Stimulated activated CD4-positive, alpha-beta T cell treated with anti-CD3 and anti-CD28 coated beads, Interleukin-12 subunit alpha, Interleukin-12 subunit beta, amount 100 ng/mL, for 24 hours (primary cell): ENCODE measurements at regions not wholly inside any gene's neighbourhood (a gene's known extent, or its start where the extent isn't known, plus 50 kb on each side); places are given as distances from the start of the nearest gene placed in this dataset.

Experiments used
- DNase-seq, 2 experiments: peaks; one replicate each; pipeline ENCODE4 v3.0.0-alpha.2; 2020; ENCODE audit warnings: low read depth in 2 of 2

DNA sequence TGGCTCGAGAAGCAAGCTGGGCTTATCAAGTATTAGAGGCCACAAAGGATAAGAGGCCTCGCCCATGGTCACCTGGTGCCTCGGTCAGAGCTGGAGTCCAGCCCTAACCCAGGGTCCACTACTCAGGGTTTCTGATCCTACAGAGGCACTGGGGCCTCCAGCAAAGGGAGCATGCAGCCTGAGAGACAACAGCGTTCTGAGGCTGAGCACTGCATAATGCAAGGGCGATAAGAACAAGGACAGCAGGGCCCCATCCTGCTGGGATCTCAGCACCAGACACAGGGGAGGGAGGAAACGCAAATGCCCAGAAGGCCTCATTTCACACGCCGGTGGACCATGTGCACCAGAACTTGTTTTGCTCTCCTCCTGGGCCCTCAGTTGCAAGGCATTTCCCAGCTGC lies 63.0 kb downstream of the C5orf15 start:
- DNase-seq: no peak

DNA sequence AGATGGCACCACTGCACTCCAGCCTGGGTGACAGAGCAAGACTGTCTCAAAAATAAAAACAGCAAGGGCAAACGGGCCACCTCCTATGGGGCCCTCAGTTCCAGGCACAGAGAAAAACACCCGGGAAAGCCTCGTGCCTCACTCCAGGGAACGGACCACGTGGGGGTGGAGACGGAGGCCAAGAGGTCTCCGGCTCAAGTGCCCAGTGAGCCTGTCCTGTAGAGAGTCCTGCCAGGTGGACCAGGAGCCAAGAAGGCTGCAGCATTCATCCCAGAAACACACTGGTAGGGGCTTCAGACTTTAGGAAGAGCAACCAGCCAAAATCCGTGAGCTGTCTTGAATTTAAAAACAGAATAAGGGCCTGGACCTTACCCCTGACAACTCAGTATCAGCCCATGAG lies 63.8 kb downstream of the C5orf15 start:
- no peak for DNase-seq

DNA sequence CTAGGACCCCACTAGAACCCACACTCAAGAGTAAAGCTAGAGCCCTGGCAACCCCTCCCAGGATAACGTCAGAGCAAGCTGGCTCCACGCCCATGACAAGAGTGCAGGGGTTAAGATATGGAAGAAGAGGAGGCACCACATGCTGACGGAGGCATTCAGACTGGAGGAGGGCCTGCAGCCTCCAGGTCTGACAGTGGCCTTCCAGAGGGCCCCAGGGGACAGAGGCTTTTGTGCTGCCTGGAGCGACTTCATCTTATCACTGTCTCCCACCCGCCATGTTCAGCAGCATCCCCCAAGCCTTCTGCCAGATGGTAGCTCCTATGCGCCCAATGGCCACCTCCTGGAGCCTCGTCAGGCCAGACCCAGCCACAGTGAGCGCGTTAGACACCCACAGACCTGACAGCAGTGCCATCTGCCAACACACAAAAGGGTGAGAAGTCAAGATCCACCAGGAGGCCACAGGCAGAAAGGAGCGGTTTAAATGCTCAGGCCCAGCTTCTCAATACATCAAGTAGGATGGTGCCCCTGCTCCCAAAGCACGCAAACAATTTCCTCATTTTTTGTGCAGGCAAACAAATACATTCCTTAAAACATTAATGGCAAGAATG lies 65.8 kb downstream of the C5orf15 start:
- no peak for DNase-seq

DNA sequence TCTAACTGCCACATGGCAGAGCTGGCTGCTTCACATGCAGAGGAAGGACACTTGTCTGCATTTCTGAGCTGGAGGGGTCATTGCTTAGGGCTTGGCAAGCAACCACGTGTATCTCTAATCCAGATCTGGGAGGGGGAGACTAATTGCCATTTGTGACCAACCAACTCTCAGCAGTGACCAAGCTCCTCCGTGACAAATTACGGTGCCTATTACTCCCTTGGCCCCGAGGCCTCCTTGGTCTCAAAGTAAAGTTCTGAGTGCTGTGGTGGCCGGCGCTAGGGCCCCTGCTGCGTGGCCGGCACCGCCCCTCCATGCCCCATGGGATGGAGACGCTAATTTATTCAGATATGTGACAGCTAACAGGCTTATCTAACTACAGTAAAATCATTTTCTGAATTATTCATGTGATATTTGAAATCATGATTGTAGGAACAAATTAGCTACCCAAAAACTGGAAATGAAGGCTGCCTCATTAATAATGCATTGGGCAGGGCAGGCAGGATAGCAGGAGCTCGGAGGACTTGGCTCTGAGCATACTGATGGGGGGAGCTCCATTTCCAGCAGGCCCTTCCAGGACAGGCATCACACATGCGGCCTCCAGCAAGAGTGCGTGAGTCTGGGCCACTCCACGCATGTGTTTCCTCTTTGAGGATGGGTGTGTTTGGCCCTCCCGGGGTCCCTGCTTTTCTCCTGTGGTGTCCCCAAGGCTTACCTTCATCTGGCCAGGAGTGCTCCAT lies 67.7 kb downstream of the C5orf15 start:
- DNase-seq: no peak

DNA sequence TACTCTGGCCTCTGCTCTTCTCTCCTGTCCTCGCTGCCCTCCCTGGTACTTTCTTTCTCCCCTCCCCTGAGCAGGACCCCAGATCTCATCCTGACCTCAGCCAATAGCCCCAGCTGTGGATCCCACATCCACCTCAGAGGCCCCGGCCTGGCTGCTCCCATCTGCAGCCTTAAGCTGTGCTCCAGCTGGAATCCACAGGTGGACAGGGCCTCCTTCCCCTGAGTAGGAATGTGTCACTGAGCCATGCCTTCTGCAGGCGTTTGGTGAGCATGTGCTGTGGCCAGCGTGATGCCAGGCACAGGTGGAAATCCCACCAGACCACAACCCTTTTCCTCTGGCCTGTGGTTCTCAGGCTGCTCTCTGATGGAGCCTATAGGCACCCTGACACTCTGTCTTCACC lies 68.9 kb downstream of the C5orf15 start:
- DNase-seq: no peak

DNA sequence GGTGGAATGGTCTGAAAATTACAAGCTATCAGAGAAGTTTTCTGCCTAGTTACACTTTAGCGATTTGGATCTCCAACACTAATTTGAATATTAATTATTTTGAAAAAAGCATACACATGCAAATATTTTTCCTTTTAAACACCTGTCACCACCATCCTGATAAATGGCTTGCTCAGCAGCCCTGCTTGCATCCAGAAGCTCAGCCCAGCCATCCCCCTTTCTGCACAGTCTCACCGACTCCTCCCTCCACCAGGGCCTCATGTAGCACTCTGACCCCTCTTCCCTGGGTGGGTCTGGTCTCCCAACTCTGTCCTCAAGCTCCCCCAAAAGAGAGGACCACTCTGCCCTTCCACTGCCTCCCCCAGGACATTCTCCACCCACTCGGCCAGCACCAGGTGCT lies 70.0 kb downstream of the C5orf15 start:
- no peak for DNase-seq

DNA sequence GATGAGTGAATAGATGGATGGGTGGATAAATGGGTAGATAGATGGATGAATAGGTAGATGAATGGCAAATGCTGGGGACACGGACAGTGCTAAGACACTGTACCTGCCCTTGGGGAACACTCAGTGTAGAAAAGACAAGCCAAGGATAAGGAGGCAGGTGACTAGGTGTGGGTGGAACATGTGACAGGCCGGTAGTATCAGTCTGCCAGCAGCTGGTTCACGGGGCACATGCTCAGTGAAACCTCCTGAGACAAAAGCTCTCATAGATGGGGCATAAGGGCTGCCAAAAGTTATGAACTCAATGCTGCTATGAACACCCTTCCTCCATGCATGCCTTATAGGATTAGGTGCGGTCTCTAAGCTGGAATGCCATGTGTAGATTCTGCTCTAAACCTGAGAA lies 71.0 kb downstream of the C5orf15 start:
- no peak for DNase-seq

DNA sequence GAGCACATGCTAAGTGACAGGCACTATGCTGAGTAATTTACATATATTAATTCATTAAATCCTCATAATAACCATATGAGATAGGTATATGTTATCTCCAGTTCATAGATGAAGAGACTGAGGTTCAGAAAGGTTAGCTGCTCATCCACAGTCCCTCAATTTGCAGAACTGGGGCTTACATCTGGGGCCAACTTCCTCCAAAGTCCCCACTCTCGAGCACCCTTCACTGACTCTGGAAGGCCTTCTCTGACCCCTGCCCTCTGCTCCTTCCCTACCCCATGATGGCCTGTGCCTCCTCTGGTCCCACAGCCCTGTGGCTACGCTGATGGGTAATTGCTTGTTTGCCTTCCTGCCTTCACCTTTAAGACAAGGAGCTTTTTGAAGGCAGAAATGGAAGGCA lies 71.6 kb downstream of the C5orf15 start:
- DNase-seq: no peak

DNA sequence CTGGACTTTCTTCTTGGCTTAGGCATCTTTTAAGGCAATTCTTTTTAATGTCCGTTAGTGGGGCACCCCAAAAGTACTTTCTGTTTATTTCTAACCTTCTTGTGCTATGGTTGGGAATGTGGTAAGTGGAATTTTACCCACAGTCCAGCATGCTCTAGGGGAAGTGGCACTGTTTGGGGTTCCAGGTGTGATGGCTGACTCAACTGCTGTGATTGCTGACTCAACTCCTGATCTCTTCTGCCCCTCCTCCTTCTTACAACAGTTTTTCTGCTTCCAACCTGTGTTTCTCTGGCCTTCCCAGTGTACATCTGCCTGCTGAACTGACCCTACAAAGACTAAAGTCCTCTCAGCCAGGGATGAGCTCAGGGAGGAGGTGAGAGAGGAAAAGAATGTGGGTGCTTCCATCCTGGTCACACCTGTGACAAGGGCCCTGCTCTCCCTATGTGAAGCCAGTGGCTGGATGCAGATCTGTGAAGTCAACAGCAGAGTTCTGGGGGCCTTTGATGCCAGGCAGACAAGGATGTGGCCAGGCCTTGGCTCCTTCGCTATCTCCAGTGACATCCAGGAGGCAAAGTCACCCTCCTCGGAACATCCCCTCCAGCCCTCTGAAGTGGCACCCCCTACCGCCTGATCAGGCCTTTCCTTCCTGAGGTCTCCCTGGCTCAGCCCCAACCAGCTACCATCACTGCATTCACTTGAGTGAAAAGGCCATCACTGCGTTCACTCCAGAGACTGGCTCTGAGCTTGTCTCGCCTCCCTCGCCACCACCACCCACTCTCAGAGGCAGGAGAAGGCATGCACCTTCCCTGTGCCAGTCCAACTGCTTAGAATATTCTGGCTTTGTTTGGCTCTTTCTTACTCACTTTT lies 72.2 kb downstream of the C5orf15 start:
- DNase-seq: no peak

DNA sequence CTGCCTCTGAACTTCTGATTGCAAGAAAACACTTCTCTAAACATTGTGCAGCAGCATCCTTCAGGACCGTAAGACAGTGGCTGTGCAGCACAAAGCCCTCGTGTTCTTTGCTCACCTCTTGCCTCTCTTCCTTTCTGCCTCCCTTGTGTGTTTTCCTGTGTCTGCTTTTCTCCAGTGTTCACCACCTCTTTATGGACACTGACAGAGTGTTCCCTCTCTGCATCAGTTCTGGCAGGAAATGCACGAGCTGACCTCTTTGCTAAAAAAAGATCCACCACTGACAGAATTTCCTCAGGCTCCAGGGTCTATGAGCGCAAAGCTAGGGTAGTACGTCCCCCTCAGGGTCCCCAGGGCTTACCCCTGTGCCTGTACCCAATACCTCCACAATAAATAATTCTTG lies 74.3 kb downstream of the C5orf15 start:
- DNase-seq: no peak

DNA sequence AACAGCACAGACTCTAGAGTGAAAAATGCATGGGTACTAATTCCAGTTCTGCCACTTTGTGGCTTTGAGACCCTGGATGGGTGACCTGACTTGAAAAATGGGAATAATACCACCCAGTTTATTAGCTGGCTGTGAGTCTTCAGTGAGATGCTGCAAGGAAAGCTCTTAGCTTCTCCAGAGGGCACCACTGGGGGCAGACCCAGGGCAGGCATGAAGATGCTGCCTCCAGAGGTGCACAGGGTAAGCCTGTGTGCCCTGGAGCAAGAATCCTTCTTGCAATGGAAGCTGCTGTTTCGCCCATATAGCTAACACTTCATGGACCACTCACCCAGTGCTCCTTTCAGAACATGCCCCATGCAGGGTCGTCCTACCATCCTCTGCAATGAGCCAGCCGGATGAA lies 75.7 kb downstream of the C5orf15 start:
- DNase-seq: no peak

DNA sequence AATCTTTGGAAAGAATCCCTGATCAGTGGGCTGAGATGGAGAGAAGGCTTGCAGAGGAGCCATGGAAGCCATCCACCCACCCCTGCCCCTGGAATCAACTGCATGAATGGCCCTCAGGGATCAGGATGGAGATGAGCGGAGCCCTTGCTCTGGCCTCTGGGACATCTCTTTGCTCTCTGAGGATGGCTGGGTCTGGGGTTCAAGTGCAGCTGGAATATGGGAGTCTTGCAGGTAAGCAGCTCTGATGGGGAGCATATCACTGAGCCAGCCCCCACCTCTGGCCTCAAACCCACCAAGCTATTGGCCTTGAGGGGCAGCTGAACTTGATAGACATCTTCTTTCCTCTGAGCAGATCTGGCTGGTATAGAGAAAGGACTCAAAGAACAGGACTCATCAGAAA lies 76.1 kb downstream of the C5orf15 start:
- no peak for DNase-seq

DNA sequence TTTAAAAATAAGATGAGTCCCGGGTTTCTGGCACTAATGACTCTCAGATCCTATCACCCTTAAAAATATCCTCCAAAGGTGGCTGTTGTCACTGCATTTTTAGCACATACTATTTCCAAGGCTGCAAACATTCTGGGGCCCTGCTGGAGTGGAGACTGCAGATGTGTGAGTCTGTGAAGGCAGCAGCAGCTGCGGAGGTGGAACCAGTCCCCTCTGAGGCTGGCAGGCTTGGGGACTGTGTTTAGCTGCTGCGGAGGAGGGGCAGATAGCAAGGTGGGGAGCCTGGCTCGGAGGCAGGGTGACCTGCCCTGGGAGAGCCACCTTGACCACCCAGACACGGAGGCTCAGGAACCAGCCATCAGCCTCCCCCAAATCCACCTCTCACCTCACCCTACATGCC lies 77.0 kb downstream of the C5orf15 start:
- DNase-seq: no peak

DNA sequence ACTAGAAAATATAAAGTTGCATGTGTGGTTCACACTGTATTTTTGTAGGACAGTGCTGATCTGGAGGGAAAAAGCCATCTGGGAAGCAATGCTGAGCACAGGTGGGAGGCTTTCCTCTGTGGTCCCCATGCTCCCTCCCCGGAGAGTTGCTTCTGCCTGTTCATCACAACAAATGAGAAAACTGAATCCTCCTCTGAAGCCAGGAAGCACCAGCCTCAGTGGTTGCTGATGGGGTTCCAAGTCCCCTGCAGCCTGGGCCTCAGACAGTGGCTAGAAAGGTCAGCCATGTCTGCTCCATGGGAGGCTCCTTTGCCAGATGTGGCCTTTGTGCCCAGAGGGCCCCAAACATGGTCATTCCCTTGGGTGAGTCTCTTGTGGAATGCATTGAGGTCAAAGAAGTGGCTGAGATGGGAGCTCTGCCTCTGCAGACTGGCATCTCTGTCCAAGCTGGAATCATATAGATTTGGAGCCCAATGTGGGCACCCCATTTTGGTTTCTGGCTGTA lies 77.6 kb downstream of the C5orf15 start:
- no peak for DNase-seq

DNA sequence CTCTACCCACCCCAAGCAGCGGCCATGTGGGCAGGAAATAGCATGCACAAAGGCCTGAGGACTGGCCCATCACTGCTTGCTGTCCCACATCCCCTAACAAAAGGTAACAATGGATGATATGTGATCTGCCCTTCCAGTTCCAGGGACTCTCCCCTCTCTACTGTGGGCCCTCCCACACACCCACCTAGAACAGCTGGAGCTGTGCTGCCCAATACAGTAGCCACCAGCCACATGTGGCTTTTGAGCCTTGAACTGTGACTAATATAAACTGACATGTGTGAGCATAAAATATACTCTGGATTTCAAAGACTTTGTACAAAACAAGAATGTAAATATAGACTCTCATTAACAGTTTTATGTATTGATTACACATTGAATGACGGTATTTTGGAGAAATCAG lies 78.1 kb downstream of the C5orf15 start:
- DNase-seq: no peak

DNA sequence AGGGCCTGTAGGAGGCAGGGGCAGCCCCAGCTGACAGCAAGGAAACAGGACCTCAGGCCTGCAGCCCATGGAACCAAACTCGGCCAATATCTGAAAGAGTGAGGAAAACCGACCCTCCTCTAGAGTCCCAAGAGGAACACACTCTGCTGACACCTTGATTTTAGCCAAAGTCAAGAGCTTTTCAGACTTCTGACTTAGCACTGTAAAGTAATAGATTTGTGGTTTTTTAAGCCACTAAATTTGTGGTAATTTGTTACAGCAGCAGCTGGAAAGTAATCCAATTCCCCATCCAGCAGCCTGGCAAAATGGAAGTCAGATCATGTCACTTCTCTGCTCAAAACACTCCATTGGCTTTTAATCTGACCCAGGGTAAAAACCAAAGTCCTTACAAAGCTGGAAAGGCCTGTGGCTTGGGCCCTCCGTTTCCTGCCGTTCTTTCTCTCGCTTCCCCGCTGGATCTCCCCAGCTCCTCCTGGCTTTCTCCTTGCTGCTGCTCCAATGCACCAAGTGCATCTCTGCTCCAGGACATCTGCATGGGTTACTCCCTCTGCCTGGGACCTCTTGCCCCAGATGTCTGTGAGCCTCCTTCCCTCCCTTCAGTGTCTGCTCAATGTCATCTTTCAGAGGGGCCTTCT lies 79.0 kb downstream of the C5orf15 start:
- no peak for DNase-seq

DNA sequence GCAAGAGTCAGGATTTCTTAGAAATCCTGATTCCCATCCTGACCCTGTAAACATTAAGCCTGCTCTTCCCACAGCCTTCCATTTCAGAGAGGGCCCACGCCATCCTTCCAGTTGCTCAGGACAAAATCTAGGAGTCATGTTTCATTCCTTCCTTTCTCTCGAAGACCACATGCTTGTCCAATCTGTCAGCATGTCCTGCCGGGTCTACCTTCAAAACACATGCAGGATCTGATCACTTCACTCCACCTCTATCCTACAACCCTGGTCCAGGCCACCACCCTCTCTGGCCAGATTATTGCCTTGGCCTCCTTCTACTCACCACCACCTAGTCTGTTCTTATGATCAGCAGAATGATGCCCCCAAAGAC lies 79.8 kb downstream of the C5orf15 start:
- no peak for DNase-seq

DNA sequence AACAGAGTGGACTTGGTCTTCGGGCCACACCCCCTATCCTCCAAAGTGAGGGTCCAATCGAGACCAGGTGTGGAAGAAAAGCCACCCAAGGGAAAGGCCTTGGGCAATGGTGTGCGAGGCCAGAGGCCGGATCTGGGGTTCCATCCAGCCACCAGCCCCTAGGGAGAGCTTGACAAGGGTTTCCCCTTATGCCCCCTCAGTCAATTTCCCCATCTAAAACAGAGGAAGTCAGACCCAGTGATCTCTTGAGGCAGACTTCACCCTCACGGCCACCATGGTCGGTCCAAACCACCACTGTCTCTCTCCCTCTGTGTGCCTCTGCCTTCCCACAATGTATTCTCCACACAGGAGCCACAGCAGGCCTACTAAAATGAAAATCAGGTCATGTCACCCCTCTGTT lies 82.9 kb downstream of the C5orf15 start:
- DNase-seq: no peak

DNA sequence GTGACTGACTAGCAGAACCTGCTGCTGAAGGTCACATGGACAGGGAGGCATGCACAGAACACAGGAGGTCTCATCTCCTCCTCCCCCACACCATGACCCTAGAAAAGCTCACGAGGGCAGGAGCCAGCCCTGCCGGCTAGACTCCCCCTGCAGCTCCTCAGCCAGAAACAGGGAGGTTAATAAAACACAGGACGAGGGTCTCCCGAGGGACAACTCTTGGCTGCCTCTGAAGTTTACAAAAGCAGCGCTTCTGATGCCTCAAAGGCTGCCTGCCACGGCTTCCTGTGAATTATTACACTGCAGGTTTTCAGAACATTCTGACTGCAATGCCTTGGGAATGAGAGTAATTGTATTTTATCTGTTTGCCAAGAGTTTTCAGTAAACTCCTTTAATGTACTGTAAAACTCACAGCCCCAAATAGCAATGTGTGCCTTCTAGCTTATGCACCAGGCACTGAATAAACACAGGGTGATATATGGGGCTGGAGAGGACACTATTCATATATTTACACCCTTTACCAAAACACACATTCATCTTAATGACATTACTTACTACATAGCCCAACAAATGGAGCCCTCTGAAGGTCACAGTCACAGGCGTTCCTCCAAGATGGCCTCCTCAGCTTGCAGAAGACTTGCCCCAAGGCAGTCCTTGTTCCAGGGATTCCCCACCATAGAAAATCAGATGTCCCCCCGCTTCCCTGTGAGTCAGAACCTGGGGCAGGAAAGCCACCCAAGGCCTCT lies 83.7 kb downstream of the C5orf15 start:
- DNase-seq: no peak

DNA sequence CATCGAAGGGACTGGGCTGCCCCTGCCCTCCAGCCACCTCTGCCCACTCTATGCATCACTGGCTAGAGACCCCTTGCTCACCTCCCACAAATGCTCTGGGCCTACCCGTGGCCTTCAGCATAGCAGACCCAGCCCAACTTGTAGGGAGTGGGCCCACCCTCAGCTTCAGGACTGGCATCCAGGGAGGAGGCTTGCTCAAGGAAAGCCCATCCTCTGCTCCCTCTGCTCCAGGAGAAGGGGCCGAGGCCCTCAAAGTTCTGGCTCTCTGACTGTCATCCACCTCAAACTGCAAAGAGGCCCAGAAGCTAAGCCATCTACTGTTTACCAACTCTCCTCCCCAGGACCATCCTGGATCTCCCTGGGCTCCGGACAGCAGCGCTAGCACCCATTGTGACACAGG lies 84.5 kb downstream of the C5orf15 start:
- DNase-seq: no peak

DNA sequence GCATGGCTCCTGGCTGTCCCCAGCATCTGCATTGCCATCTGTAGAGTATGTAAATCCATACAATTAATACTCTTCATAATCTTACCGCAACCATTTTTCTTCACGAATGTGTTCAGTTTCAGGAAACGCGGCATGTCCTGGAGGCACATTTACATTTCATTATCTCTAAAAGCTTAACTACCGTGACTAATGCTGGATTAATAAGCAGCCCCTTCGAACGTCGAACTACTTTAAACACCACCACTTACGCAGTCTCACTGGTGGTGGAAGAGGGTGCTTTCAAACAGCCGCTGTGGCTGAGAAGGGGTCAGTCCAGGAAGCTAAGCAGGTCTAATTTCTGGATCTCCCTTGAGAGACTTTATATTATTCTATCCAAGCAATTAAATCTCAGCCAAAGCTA lies 85.6 kb downstream of the C5orf15 start:
- DNase-seq: no peak

DNA sequence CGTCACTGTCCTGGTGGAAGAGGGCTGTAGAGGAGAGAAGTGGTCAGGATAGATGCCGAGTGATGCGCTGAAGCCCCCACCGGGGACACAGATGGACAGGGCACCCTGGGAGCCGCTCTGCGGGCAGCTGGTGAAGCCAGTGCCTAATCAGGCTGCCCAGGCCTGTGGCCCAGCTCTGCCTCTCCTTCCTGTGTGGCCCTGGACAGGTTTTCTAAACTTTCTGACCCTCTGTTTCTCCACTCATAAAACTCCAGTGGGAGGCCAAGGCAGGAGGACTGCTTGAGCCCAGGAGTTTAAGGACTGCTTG lies 86.1 kb downstream of the C5orf15 start:
- no peak for DNase-seq
